22Rv1 (cell line): ENCODE measurements at regions not wholly inside any gene's neighbourhood (a gene's known extent, or its start where the extent isn't known, plus 50 kb on each side); places are given as distances from the start of the nearest gene placed in this dataset.

Source experiments
- H3K27ac ChIP-seq: fragments of 450-650 bp; 2 replicates; pipeline ENCODE4 v1.5.1; 2017
- CTCF ChIP-seq: fragments of 450-650 bp; IDR thresholded peaks from 2 replicates; pipeline ENCODE4 v1.5.1; 2017; ENCODE audit warnings: mild to moderate bottlenecking
- ZFX ChIP-seq: fragments of 450-650 bp; IDR thresholded peaks from 2 replicates; pipeline ENCODE4 v1.6.1; 2017; ENCODE audit warnings: antibody characterized with exemption, borderline replicate concordance

DNA sequence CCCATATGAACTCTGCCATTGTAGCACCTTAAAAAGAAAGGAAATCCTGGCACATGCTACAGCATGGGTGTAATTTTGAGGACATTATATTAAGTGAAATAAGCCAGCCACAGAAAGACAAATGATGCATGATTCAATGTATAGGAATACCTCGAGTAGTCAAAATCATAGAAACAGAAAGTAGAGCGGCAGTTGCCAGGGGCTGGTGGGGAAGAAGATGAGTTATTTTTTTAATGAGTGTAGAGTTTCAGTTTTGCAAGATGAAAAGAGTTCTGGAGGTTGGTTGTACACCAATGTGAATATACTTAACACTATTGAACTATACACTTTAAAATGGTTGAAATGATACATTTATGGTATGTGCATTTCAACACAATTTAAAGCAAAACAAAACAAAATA lies 133.0 kb downstream of the ZDHHC21 start:
- TF ChIP-seq ZFX (no peak), CTCF (no peak)
- H3K27ac ChIP-seq = no peak overlapping the region

- no peak overlapping the region for H3K27ac ChIP-seq
- TF ChIP-seq CTCF (no peak), ZFX (no peak)
Observed at GRCh38 chr9:14554886-14555285, 138.3 kb downstream of the ZDHHC21 start.

DNA sequence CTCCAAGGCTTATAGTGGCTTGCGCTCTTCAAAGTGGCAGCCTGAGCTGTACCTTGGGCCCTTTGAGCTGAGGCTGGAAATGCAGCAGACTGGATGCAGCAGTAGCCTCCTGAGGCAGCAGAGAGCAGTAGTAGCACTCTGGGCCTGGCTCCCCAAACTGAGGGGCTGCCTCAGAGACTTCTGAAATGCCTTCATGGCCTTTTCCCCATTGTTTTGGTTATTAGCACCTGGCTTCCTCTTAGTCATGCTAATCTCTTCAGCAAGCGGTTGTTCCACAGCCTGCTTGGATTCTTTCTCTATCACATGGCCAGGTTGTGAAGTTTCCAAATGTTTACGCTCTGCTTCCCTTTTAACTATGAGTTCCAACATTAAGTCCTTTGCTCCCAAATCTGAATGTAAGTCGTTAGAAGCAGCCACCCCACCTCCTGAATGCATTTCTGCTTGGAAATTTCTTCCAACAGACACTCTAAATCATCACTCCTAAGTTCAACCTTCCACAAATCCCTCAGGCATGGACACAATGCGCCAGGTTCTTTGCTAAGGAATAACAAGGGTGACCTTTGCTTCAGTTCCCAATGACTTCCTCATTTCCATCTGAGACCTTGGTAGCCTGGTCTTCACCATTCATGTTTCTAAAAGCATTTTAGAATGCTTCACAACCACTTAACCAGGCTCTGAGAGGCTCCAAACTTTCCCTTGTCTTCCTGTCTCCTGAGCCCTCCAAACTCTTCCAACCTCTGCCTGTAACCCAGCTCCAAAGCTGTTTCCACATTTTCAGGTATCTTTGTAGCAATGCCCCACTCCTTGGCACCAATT lies 145.8 kb downstream of the ZDHHC21 start:
- no peak for TF ChIP-seq ZFX
- TF ChIP-seq CTCF = 0 out of 2 replicates have a peak, but pooled peaks have one; percentile 4
- H3K27ac ChIP-seq = no peak overlapping the region

- H3K27ac ChIP-seq = no peak overlapping the region
- TF ChIP-seq ZFX (no peak), CTCF (no peak)
Observed at GRCh38 chr9:14546693-14547092, 146.5 kb downstream of the ZDHHC21 start.

GRCh38 chr9:14542071-14542470 lies 151.2 kb downstream of the ZDHHC21 start:
- no peak overlapping the region for H3K27ac ChIP-seq
- TF ChIP-seq CTCF (no peak), ZFX (no peak)

- TF ChIP-seq CTCF (no peak), ZFX (no peak)
- no peak overlapping the region for H3K27ac ChIP-seq
Observed at GRCh38 chr9:14538526-14538925, 154.7 kb downstream of the ZDHHC21 start.

- H3K27ac ChIP-seq = no peak overlapping the region
- TF ChIP-seq CTCF (no peak), ZFX (no peak)
Observed at GRCh38 chr9:14535161-14535955, 157.9 kb downstream of the ZDHHC21 start.
